Astrocyte (in vitro differentiated cells and primary cell): ENCODE measurements at regions not wholly inside any gene's neighbourhood (a gene's known extent, or its start where the extent isn't known, plus 50 kb on each side); places are given as distances from the start of the nearest gene placed in this dataset.

Experiments
- DNase-seq: peaks from one replicate; pipeline ENCODE4 v3.0.0-alpha.2; 2010; ENCODE audit warnings: low read depth
- FAIRE-seq: peaks from 2 replicates; lab custom pipeline; 2011; peaks lifted over from hg19 to GRCh38; lab: Jason Lieb, UNC
- H2AFZ ChIP-seq: 2 replicates; pipeline ENCODE4 v1.6.0; 2012; ENCODE audit warnings: low read depth, low read length, inconsistent platforms
- H3K27ac ChIP-seq: 2 replicates; pipeline ENCODE4 v1.5.1; 2011; ENCODE audit warnings: low read depth, low read length, inconsistent platforms
- H3K27me3 ChIP-seq: 2 replicates; pipeline ENCODE4 v1.6.0; 2011; ENCODE audit warnings: low read length, inconsistent platforms; ENCODE audit not compliant: insufficient read depth
- H3K36me3 ChIP-seq: 2 replicates; pipeline ENCODE4 v1.5.1; 2011; ENCODE audit warnings: low read length, inconsistent platforms; ENCODE audit not compliant: insufficient read depth
- H3K4me1 ChIP-seq: 2 replicates; pipeline ENCODE4 v1.5.1; 2011; ENCODE audit warnings: low read length, inconsistent platforms; ENCODE audit not compliant: insufficient read depth
- H3K4me2 ChIP-seq: 2 replicates; pipeline ENCODE4 v1.6.0; 2012; ENCODE audit warnings: low read length, inconsistent platforms
- H3K4me3 ChIP-seq: 2 replicates; pipeline ENCODE4 v1.5.1; 2011; ENCODE audit warnings: low read depth, mild to moderate bottlenecking, low read length, inconsistent platforms; ENCODE audit not compliant: insufficient read depth
- H3K79me2 ChIP-seq: 2 replicates; pipeline ENCODE4 v1.6.0; 2012; ENCODE audit warnings: mild to moderate bottlenecking, low read length, inconsistent platforms; ENCODE audit not compliant: insufficient read depth
- H3K9ac ChIP-seq: 2 replicates; pipeline ENCODE4 v1.6.0; 2012; ENCODE audit warnings: mild to moderate bottlenecking, low read length, inconsistent platforms
- H3K9me3 ChIP-seq: 2 replicates; pipeline ENCODE4 v1.5.1; 2012; ENCODE audit warnings: low read depth, mild to moderate bottlenecking, low read length, inconsistent platforms; ENCODE audit not compliant: insufficient read depth
- H4K20me1 ChIP-seq: 2 replicates; pipeline ENCODE4 v1.6.0; 2012; ENCODE audit warnings: low read length, inconsistent platforms; ENCODE audit not compliant: insufficient read depth
- H3K27ac Mint-ChIP-seq: one replicate; pipeline ENCODE4 v1.8.0; 2021; ENCODE audit warnings: mild to moderate bottlenecking, mixed read lengths; ENCODE audit not compliant: unreplicated experiment
- H3K27me3 Mint-ChIP-seq: one replicate; pipeline ENCODE4 v1.8.0; 2021; ENCODE audit warnings: low read depth, mixed read lengths; ENCODE audit not compliant: unreplicated experiment
- H3K36me3 Mint-ChIP-seq: one replicate; pipeline ENCODE4 v1.8.0; 2021; ENCODE audit warnings: low read depth, mixed read lengths; ENCODE audit not compliant: unreplicated experiment
- H3K4me1 Mint-ChIP-seq: one replicate; pipeline ENCODE4 v1.8.0; 2021; ENCODE audit warnings: low read depth, mixed read lengths; ENCODE audit not compliant: unreplicated experiment
- H3K4me3 Mint-ChIP-seq: one replicate; pipeline ENCODE4 v1.8.0; 2021; ENCODE audit warnings: mild to moderate bottlenecking, moderate library complexity, mixed read lengths; ENCODE audit not compliant: unreplicated experiment
- H3K9me3 Mint-ChIP-seq: one replicate; pipeline ENCODE4 v1.8.0; 2021; ENCODE audit warnings: mild to moderate bottlenecking, mixed read lengths; ENCODE audit not compliant: unreplicated experiment
- CTCF ChIP-seq: IDR thresholded peaks from 2 replicates; pipeline ENCODE4 v1.5.1; 2011; ENCODE audit warnings: low read depth, mild to moderate bottlenecking, inconsistent platforms, low read length, moderate library complexity; ENCODE audit not compliant: insufficient read depth
- EZH2 ChIP-seq: IDR thresholded peaks from 2 replicates; pipeline ENCODE4 v1.6.1; 2012; ENCODE audit warnings: mild to moderate bottlenecking, low read length, inconsistent platforms; ENCODE audit not compliant: insufficient read depth

GRCh38 chr2:238747114-238747513 is 100.8 kb upstream of the TWIST2 start:
- no peak for TF ChIP-seq EZH2
- TF ChIP-seq CTCF, result no peak
- FAIRE-seq (no peak), DNase-seq (no peak)
- H3K36me3 ChIP-seq, result no peaks in the 10 kb centered on the region
- no peak overlapping the region for H3K4me3 ChIP-seq
- no peaks in the 10 kb centered on the region for H3K9me3 ChIP-seq
- H4K20me1 ChIP-seq, result no peaks in the 10 kb centered on the region
- H3K4me1 ChIP-seq, result no peaks in the 10 kb centered on the region
- H3K27ac ChIP-seq, result no peak overlapping the region
- H3K79me2 ChIP-seq, result no peaks in the 10 kb centered on the region
- H3K9ac ChIP-seq, result no peak overlapping the region
- no peaks in the 10 kb centered on the region for H3K4me1 Mint-ChIP-seq
- no peaks in the 10 kb centered on the region for H3K27me3 ChIP-seq
- H3K27me3 Mint-ChIP-seq, result peaks cover 33% of the 10 kb centered on the region
- H3K36me3 Mint-ChIP-seq, result no peaks in the 10 kb centered on the region
- no peak overlapping the region for H3K4me3 Mint-ChIP-seq
- H2AFZ ChIP-seq, result no peak overlapping the region
- no peak overlapping the region for H3K4me2 ChIP-seq
- peaks cover 8% of the 10 kb centered on the region for H3K9me3 Mint-ChIP-seq
- no peak overlapping the region for H3K27ac Mint-ChIP-seq

GRCh38 chr2:238747557-238747956 is 100.3 kb upstream of the TWIST2 start:
- Histone ChIP-seq H3K36me3 (no peaks in the 10 kb centered on the region), H3K9me3 (no peaks in the 10 kb centered on the region), H3K4me1 (no peaks in the 10 kb centered on the region), H3K9ac (no peak overlapping the region), H3K4me2 (no peak overlapping the region), H4K20me1 (no peaks in the 10 kb centered on the region), H3K27me3 (no peaks in the 10 kb centered on the region), H3K79me2 (no peaks in the 10 kb centered on the region), H3K27ac (no peak overlapping the region), H3K4me3 (no peak overlapping the region), H2AFZ (no peak overlapping the region)
- Mint-ChIP-seq H3K27me3 (peaks cover 33% of the 10 kb centered on the region), H3K4me3 (no peak overlapping the region), H3K4me1 (no peaks in the 10 kb centered on the region), H3K9me3 (peaks cover 8% of the 10 kb centered on the region), H3K36me3 (no peaks in the 10 kb centered on the region), H3K27ac (no peak overlapping the region)
- FAIRE-seq (no peak), DNase-seq (no peak)
- TF ChIP-seq EZH2 (no peak), CTCF (no peak)

- Mint-ChIP-seq H3K27me3 (peaks cover 23% of the 10 kb centered on the region), H3K27ac (no peak overlapping the region), H3K4me1 (no peaks in the 10 kb centered on the region), H3K9me3 (peaks cover 9% of the 10 kb centered on the region), H3K36me3 (no peaks in the 10 kb centered on the region), H3K4me3 (no peak overlapping the region)
- Histone ChIP-seq H3K4me2 (no peak overlapping the region), H2AFZ (no peak overlapping the region), H3K4me3 (no peak overlapping the region), H3K27ac (no peak overlapping the region), H3K4me1 (no peaks in the 10 kb centered on the region), H3K9me3 (no peaks in the 10 kb centered on the region), H3K79me2 (no peaks in the 10 kb centered on the region), H3K27me3 (no peaks in the 10 kb centered on the region), H3K36me3 (no peaks in the 10 kb centered on the region), H4K20me1 (no peaks in the 10 kb centered on the region), H3K9ac (no peak overlapping the region)
- DNase-seq (no peak), FAIRE-seq (no peak)
- no peak for TF ChIP-seq CTCF
- TF ChIP-seq EZH2, result no peak
These were observed 97.5 kb upstream of the TWIST2 start for GRCh38 chr2:238750212-238750904.
